ENCODE measurements at regions not wholly inside any gene's neighbourhood (a gene's known extent, or its start where the extent isn't known, plus 50 kb on each side); places are given as distances from the start of the nearest gene placed in this dataset.

DNA sequence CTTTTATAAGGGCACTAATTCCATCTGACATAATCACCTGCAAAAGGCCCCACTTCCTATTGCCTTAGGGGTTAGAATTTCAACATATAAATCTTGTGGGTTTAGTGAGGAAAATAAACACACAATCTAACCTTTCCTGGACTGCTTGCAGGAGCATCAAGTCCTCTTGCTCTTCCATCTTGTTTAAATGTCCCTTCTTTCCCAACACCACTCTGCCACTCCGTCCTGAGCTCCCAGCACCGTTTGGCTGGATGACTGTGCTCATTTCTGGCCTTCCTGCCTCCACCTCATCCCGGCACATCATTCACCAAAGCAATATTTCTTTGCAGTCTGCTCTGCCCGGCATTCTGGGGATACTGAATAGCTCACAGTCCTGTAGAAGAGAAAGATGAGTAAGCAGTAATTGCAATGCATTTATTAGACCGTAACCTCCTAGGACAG is 247.8 kb downstream of the BCL2 start:
- H3K4me3 ChIP-seq (ENCODE audit: low read depth, low read length): no peak overlapping the region
- no peak for DNase-seq (ENCODE audit: low read depth)
- TF ChIP-seq, protein P1, sequence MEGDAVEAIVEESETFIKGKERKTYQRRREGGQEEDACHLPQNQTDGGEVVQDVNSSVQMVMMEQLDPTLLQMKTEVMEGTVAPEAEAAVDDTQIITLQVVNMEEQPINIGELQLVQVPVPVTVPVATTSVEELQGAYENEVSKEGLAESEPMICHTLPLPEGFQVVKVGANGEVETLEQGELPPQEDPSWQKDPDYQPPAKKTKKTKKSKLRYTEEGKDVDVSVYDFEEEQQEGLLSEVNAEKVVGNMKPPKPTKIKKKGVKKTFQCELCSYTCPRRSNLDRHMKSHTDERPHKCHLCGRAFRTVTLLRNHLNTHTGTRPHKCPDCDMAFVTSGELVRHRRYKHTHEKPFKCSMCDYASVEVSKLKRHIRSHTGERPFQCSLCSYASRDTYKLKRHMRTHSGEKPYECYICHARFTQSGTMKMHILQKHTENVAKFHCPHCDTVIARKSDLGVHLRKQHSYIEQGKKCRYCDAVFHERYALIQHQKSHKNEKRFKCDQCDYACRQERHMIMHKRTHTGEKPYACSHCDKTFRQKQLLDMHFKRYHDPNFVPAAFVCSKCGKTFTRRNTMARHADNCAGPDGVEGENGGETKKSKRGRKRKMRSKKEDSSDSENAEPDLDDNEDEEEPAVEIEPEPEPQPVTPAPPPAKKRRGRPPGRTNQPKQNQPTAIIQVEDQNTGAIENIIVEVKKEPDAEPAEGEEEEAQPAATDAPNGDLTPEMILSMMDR (IDR thresholded peaks at IDR 0.05; ENCODE audit: low read depth, low read length, missing control alignments): no peak

DNA sequence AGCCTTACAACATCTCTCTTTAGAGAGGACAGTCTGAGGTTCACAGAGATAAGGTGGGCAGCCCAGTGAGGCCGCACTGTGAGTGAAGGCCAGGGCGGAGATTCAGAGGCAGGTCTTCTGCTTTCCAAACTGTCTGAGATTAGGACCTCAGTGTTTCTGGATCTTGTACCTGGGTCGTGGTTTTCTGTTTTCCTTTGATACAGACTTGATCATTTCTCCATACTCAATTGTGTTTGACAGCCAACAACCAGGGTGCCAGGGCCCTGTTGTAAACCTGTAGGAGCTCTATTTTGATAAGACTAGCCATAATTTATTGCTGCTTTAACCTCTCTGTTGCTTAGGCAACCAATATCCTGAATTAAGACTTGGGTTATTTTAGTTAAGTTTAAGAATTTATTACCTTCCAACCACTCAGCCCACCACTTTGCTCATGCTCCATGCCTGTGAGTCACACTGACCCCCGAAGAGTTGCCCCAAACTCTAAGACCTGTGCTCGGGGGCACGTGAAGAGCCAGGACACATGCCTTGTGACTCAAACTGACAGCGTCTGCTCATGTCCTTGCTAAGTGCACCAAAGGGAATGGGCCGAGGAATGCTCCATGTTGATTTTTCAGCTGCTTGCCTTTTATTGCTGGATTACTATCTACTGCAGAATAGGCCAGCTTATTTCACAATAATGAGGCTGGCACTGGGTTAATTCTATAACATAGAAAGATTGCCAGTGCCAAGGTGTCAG is 248.6 kb downstream of the BCL2 start:
- TF ChIP-seq, protein P1 (IDR thresholded peaks at IDR 0.05; ENCODE audit: low read depth, low read length, missing control alignments): no peak
- DNase-seq (ENCODE audit: low read depth): no peak
- H3K4me3 ChIP-seq (ENCODE audit: low read depth, low read length): no peak overlapping the region

DNA sequence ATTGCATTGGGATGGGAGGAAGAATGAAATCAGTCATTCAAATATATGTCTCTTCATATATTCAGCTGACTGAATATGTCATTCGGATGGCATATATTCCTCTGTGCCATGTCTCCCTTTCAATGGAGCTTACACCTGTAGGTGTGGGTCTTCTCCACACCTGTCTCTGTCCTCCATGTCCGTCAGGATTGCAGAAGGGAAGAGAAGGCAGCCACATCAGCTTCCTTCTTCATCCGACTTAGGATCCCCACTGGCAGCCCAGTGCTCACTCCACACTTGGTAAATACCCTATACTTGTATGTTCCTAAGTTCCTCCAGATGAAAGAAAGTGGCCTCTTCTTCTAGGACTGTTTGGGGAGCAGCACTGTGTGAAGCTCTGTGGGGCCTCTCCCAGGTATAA is 250.1 kb downstream of the BCL2 start:
- TF ChIP-seq, protein P1 (IDR thresholded peaks at IDR 0.05; ENCODE audit: low read depth, low read length, missing control alignments): no peak

DNA sequence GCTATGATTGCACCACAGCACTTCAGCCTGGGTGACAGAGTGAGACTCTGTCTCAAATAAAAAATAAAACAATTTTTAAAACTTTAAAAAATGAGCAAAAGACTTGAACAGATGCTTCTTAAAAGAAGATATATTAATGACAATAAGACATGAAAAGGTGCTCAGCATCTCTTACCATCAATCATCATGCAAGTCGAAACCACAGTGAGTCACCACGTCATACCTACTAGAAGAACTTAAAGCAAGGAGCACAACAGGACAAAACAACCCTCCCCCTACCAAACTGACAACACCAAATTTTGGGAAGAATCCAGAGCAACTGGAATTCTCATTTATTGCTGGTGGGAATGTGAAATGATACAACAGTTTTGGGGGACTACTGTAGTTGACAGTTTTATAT is 251.6 kb downstream of the BCL2 start:
- TF ChIP-seq, protein P1 (IDR thresholded peaks at IDR 0.05; ENCODE audit: low read depth, low read length, missing control alignments): no peak
- DNase-seq (ENCODE audit: low read depth): no peak

More for the DNA sequence above, 250.1 kb downstream of the BCL2 start:
- no peak for DNase-seq (ENCODE audit: low read depth)
- no peak overlapping the region for H3K4me3 ChIP-seq (ENCODE audit: low read depth, low read length)

DNA sequence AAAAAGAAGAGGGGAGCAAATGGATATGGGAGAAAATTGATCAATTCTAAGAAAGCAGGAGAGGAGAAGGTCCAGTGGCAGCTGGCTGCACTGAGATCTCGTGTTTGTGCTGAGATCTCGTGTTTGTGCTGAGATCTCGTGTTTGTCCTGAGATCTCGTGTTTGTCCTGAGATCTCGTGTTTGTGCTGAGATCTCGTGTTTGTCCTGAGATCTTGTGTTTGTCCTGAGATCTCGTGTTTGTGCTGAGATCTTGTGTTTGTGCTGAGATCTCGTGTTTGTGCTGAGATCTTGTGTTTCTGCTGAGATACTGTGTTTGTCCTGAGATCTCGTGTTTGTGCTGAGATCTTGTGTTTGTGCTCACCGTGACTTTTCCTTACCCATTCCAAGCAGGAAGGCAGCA is 254.4 kb downstream of the BCL2 start:
- no peak overlapping the region for H3K4me3 ChIP-seq (ENCODE audit: low read depth, low read length)
- TF ChIP-seq, protein P1 (IDR thresholded peaks at IDR 0.05; ENCODE audit: low read depth, low read length, missing control alignments): no peak
- DNase-seq (ENCODE audit: low read depth): no peak

More for the DNA sequence above, 251.6 kb downstream of the BCL2 start:
- H3K4me3 ChIP-seq (ENCODE audit: low read depth, low read length): no peak overlapping the region

DNA sequence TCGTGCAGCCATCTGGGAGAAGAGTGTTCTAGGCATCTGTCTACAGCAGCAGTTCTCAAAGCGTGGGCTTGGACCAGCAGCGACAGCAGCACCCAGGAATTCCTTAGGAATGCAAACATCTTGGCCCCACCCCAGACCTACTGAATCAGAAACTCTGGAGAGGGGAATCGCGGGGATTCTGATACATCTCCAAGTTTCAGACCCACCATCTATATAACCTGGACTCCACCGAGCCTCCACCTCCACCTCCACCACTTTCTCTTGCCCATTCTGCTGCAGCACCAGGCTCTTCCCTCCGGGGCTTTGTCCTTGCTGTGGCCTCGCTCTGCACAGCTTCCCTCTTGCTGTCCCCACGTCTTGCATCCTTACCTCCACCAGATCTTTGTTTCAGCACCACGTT is 256.4 kb downstream of the BCL2 start:
- no peak for DNase-seq (ENCODE audit: low read depth)
- H3K4me3 ChIP-seq (ENCODE audit: low read depth, low read length): no peak overlapping the region
- TF ChIP-seq, protein P1 (IDR thresholded peaks at IDR 0.05; ENCODE audit: low read depth, low read length, missing control alignments): no peak

DNA sequence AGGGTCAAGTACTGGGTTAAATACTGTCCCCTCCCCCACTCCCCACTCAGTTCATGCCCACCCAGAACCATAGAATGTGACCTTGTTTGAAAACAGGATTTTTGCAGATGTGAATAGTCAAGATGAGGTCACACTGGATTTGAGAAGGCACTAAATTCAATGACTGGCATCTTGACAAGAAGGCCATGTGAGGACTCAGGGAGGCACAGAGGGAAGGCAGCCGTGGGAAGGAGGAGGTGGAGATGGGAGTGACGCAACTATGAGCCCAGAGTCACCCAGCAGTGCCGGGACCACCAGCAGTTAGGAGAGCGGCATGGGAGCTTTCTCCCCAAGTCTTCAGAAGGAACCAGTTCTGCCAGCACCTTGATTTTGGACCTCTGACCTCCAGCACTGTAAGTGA is 257.3 kb downstream of the BCL2 start:
- no peak for DNase-seq (ENCODE audit: low read depth)
- no peak overlapping the region for H3K4me3 ChIP-seq (ENCODE audit: low read depth, low read length)
- TF ChIP-seq, protein P1 (IDR thresholded peaks at IDR 0.05; ENCODE audit: low read depth, low read length, missing control alignments): no peak
